Jurkat, Clone E6-1 (cell line): ENCODE measurements at regions not wholly inside any gene's neighbourhood (a gene's known extent, or its start where the extent isn't known, plus 50 kb on each side); places are given as distances from the start of the nearest gene placed in this dataset.
A peak's percentile ranks its signal among the peaks of the same experiment; 100 is the strongest.
"Not testable (repeated sequence)": the region's sequence is repeated elsewhere in the genome, so short reads cannot be mapped to it uniquely, and the experiment has no call there.

ENCODE experiments used
- DNase-seq: peaks from one replicate; pipeline ENCODE4 v3.0.0-alpha.2; 2011; ENCODE audit warnings: low read depth, low spot score
- H3K4me3 ChIP-seq: 2 replicates; pipeline ENCODE4 v1.5.1; 2011; ENCODE audit warnings: mild to moderate bottlenecking, low read length, control low read depth, moderate library complexity

DNA sequence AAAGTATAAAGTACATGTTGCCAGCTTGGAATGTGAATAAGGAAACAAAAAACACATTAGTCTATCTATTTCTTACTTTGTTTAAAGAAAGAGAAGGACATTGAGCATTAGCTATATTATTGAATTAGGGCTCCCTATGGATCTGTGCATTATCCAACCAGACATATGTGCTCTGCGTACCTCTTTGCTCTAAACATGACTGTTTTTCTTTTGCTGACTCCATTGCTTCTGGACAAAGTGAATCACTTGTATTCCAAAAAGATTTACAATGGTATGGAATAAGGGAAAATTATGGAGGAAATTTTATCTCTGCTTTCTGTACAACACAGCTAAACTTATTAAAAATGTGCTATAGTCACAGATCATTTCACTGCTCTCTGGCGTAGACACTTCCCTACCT is 727.8 kb upstream of the LCORL start:
- DNase-seq, result no peak
- no peak overlapping the region for H3K4me3 ChIP-seq

DNA sequence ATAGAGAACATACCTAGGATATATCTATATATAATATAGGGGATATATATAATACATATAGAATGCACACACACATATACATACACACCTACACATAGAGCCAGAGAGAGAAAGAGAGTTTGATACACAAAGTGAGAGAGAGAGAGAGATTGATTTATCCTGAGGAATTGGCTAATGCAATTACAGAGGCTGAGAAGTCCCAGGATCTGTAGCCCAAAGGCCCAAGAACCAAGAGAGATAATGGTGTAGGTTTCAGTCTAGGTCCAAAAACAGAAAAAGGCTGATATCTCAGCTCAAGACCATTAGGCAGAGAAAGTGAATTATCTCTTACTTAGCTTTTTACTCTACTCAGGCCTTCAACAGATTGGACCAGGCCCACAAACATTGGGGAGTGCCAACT is 715.0 kb upstream of the LCORL start:
- H3K4me3 ChIP-seq, result no peak overlapping the region
- no peak for DNase-seq

DNA sequence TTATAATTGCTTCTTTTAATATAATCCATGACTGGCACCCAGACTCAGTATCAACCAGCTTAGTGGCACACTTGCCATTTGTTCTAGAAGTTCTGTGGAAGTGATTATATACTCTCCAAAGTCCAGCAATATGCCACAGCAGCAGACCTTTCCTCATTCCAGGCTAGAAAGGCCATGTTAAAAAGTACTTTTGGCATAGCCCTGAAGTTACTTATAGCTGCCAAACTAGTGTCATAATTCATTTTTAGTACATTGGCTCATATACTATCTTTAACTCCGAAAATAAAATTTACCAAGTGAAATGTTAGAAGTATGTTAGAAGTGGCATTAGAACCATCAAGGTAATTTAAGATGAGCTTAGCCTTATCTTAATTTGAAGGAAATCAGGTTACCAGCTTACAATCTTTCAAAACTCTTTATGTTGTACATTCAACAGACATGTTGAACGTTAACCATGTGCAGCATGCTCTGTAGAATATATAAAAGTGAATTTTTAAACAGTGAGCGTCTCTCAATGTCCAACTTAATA is 714.2 kb upstream of the LCORL start:
- DNase-seq, result no peak
- no peak overlapping the region for H3K4me3 ChIP-seq

- no peak for DNase-seq
- H3K4me3 ChIP-seq, result no peak overlapping the region
Observed at GRCh38 chr4:18734405-18734804, 712.9 kb upstream of the LCORL start.

DNA sequence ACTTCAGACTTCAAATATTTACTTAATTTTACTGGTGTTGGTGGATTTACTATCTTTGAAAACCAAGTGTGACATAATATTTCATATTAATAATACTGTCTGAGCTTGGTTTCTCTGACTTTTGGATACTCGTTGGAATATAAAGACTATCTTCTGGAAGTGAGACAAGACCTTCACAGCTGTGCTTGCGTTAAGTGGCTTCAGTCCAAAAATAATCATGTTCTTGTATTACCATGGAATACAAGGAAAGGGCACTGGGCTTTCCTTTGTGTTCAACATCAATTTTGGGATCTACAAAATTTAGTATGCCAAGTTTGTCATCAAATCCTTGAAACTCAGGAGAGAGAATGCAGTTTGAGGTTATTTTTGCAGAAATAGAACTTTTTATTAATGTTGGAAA is 712.4 kb upstream of the LCORL start:
- H3K4me3 ChIP-seq, result no peak overlapping the region
- DNase-seq, result no peak

- H3K4me3 ChIP-seq, result no peak overlapping the region
- no peak for DNase-seq
Observed at GRCh38 chr4:18722748-18723191, 701.2 kb upstream of the LCORL start.

GRCh38 chr4:18698119-18698883 is 676.7 kb upstream of the LCORL start:
- DNase-seq, result no peak
- H3K4me3 ChIP-seq, result no peak overlapping the region

DNA sequence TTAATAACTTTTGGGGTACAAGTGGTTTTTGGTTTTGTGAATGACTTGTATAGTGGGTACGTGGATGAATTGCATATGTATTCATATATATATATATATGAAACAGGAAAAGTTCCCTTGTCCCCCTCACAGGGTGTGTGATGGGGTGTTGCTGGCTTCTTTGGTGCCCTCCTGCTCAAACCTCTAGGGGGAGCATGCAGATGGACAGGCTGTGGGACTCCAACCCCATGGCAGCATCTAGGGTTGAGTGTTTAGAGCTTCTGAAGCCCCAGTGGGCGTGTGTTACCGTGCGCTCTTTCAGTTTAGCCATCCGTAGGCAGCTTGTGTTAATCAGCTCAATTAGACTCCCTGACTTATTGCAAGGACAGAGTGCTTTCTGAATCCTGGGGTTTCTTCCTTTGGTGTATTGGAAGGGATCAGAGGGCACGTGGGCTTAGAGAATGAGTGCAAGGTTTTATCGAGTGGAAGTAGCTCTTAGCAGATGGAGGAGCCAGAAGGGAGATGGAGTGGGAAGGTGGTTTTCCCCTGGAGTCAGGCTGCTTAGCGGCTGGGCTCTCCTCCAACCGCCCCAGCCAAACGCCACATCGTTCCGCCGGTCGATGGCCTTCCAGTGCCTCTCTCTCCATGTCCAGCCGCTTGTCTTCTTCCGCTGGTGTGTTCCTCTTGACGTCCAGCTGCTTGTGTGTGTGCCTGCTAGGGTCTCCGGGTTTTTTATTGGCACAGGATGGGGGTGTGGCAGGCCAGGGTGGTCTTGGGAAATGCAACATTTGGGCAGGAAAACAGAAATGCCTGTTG is 674.4 kb upstream of the LCORL start:
- H3K4me3 ChIP-seq, result no peak overlapping the region
- peak; percentile 18 for DNase-seq

DNA sequence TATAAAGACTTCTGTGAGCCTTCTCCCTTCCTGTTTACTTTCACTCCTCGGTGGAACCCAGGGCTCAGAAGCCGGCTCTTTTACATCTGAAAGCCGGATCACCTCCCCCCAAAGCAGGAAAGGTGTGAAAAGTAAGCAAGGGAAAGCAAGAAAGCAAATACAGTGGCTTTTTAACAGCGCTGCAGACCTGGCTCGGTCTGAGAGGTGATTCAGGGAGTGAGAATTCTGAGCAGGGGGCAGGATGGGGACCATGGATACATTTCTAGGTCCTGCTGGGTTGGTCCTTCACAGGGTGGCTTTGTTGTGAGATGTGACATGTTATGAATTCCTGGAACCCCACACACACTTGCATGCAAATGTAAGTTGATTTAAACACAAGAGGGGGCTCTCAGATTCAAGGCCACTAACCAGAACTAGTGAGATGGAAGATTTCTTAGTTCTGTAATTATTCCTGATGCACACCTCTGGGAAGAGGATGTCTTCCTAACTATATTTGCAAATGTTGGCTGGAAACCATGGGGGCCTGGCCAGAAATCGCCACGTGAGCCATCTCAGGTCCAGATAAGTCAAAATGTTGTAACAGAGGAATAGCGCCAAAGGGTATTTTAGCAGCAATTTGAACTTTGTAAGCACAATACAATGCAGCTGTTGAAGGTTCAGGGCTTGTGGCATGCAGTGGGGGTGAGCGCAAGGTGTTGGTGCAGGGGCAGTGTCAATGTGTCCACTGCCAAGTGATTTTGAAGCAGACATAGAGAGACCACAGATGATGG is 670.1 kb upstream of the LCORL start:
- no peak overlapping the region for H3K4me3 ChIP-seq
- no peak for DNase-seq

- H3K4me3 ChIP-seq, result no peak overlapping the region
- no peak for DNase-seq
Observed at GRCh38 chr4:18690291-18690955, 668.9 kb upstream of the LCORL start.

- no peak overlapping the region for H3K4me3 ChIP-seq
- peak; percentile 46 for DNase-seq
Observed at GRCh38 chr4:18689308-18690115, 668.0 kb upstream of the LCORL start.

DNA sequence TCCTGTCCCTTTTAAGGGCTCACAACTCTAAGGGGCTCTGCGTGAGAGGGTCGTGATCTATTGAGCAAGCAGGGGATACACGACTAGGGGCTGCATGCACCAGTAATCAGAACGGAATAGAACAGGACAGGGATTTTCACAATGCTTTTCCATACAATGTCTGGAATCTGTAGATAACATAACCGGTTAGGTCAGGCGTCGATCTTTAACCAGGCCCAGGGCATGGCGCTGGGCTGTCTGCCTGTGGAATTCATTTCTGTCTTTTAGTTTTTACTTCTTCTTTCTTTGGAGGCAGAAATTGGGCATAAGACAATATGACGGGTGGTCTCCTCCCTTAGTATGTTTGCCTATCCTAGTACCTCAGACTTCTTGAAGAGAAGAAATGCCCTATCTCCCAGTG is 666.8 kb upstream of the LCORL start:
- not testable (repeated sequence) for H3K4me3 ChIP-seq, DNase-seq

DNA sequence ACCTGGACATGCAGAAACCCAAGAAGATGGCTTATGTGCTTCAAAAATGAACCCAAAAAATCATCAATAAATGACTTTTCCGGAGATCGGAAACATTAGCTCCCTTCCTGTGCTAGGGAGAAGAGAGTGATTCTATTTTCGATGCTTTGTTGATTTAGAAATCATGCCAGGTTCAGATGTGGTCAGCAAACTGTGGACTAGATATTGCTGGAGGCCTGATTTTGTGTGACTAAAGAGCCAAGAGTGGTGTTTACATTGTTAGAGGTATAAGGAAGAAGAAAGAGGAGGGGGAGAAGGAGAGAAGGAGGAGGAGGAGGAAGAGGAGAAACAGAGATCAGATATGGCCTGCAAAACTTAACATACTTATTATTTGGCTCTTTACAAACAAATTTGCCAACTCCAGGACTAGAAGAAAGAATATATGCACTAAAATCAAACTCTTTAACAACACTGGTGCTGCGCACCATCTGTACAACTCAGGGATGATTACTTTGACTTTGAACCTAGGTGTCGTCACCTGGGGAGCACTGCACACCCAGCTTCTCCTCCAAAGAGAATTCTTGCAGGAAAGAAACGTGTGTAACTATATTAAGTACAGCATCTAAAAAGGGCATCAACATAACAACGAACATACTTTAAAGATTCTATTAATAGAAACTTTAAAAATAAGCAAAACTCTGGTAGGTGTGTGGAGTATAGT is 664.9 kb upstream of the LCORL start:
- no peak for DNase-seq
- H3K4me3 ChIP-seq, result no peak overlapping the region

- no peak overlapping the region for H3K4me3 ChIP-seq
- no peak for DNase-seq
Observed at GRCh38 chr4:18684932-18685331, 663.4 kb upstream of the LCORL start.

DNA sequence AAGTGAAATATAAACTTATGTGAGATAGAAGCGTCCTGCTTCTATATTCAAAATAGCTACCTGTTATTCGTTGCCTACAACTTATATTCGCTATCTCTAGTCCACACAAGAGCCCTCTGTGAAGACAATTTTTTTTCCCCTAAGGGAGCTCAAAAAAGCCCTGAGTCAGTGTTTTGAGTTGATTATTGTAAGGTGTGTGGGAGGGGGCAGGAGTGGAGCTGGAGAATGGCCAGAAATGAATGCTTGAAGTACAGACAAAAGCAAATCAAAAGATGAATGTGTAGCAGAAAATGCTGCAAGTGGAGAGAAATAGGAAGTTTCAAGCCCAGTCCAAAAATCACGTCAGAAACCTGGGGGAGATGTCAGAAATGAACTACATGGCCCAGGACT is 655.0 kb upstream of the LCORL start:
- no peak for DNase-seq
- H3K4me3 ChIP-seq, result no peak overlapping the region

DNA sequence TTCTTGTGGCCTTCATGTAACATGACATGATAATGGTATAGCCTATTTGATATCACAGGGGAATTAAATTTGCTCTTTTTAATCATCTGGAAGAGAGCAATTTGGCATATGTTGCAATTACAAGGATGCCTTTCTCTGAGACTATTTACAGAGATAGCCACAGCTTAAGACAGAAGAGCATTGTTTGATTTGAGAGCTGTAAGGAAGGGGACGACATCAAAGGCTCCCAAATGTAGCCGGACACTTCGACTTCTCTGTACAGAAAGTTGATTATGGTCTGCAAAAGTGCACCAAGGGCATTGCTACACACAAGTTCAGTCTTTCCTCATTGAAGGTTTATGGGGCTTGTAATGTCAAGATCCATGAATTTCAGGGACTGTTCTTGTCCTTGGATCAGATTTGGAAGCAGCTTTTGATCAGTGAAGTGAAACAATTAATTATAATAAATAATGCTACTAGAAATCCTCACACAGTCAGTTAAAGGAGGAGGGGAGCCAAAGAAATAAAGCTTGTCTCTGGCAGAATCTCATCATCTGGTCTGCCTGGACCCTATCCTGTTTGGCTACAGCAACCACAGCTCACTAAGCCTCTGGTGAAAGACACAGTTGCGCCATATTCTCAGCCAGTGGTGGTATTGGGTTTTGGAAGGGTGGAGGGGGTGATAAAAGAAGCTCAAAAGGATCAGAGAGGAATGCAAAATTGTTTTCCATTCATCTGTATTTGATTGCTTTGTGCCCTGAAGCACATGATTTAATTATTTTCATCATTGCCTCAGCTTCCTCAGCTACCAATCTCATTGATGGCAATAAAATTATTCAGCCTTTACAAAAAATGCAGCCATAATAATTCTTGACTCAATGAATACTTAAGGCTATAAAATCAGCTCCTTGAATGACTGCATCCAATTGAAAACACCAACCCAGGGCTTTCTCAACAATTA is 654.3 kb upstream of the LCORL start:
- DNase-seq, result no peak
- no peak overlapping the region for H3K4me3 ChIP-seq

DNA sequence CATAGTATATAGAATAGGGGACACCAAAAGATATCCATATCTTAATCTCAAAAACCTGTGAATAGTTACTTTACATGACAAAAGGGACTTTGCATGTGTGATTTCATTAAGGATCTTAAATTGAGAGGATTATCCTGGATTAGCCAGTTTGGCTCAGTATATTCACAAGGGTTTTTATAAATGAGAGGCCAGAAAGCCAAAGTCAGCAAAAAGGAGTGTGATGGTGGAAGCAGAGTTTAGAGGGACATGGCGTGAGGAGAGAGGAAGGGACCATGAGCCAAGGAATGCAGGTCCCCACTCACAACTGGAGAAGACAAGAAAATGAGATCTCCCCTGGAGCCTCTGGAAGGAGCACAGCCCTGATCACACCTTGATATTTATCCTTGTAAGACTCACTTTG is 648.5 kb upstream of the LCORL start:
- no peak overlapping the region for H3K4me3 ChIP-seq
- no peak for DNase-seq
